Heart right ventricle (tissue), 16 donors: ENCODE measurements at regions not wholly inside any gene's neighbourhood (a gene's known extent, or its start where the extent isn't known, plus 50 kb on each side); places are given as distances from the start of the nearest gene placed in this dataset.

Experiments used
- ATAC-seq, 8 donors: fragments of 200-7000 bp; cut with Tn5 transposase; one replicate each; pipeline ENCODE4 v1.9.1; 2020; ENCODE audit warnings: mild to moderate bottlenecking in 8 of 8, moderate library complexity in 8 of 8, moderate number of reproducible peaks in 1 of 8
- DNase-seq, 2 donors: peaks; one replicate each; pipeline ENCODE4 v3.0.0-alpha.2; 2020
- H3K27ac ChIP-seq, 10 donors: fragments of 200-600 bp; sonication (generic) in 2 of 10; one replicate each; pipeline versions ENCODE4 v1.5.0 to v1.8.0; 2020 to 2022; ENCODE audit warnings: mild to moderate bottlenecking in 3 of 10
- H3K27me3 ChIP-seq, 7 donors: fragments of 200-600 bp; one replicate each; pipeline ENCODE4 v1.8.0; 2021 to 2022; ENCODE audit warnings: mild to moderate bottlenecking in 2 of 7
- H3K36me3 ChIP-seq, 9 donors: fragments of 200-600 bp; sonication (generic) in 1 of 9; one replicate each; pipeline versions ENCODE4 v1.5.0 to v1.8.0; 2020 to 2022; ENCODE audit warnings: mild to moderate bottlenecking in 2 of 9
- H3K4me1 ChIP-seq, 9 donors: fragments of 200-600 bp; sonication (generic) in 1 of 9; one replicate each; pipeline versions ENCODE4 v1.5.0 to v1.8.0; 2020 to 2022; ENCODE audit warnings: mild to moderate bottlenecking in 4 of 9
- H3K4me3 ChIP-seq, 10 donors: fragments of 200-600 bp; sonication (generic) in 2 of 10; one replicate each; pipeline versions ENCODE4 v1.5.0 to v1.8.0; 2020 to 2022; ENCODE audit warnings: mild to moderate bottlenecking in 7 of 10, moderate library complexity in 2 of 10
- H3K9me3 ChIP-seq, 11 donors: fragments of 200-600 bp in 10 of 11; sonication (generic) in 2 of 11; one replicate each; pipeline versions ENCODE4 v1.5.0 to v1.8.0; 2013 to 2022; ENCODE audit warnings: mild to moderate bottlenecking in 2 of 11, control low read depth in 1 of 11, moderate library complexity in 1 of 11
- CTCF ChIP-seq, 9 donors: fragments of 200-600 bp; sonication (generic) in 2 of 9; IDR thresholded peaks; one replicate each; pipeline versions ENCODE4 v1.5.0 to v1.8.0; 2021 to 2022; ENCODE audit warnings: antibody characterized with exemption in 9 of 9, mild to moderate bottlenecking in 5 of 9, moderate library complexity in 1 of 9
- WGBS, 2 donors: extraction: QIAGEN DNeasy Blood & Tissue Kit; methylation state at CpG; one replicate each; pipeline ENCODE4 v1.1.7; 2013; ENCODE audit warnings: inconsistent platforms in 1 of 2; 5-methylcytosine and 5-hydroxymethylcytosine counted together
- intact Hi-C, 10 donors: fragments of 100-400 bp; cut with DNase I; formaldehyde crosslinking; loops; one replicate each; pipeline versions ENCODE4 v1.11.1 to v1.14.2; 2022
- donor health status: Arrhythmogenic right ventricular cardiomyopathy.
- donor health status: ischemic (EF 13 %, LVEDD 7.1; RV severe dilation, severe dysfunction).
- donor health status: healthy with polysubstance abuse.
- donor health status: DM: no; HTN: yes; CAD: no.
- donor health status: DM: no; HTN: no; CAD: no.
- donor health status: ischemic (EF 25% LVEDD 6.9; RV normal size, moderate dysfunction).
- donor health status: ischemic (EF 25% LVEDD 5.7; RV mildly dilated, moderate dysfunction).
- donor health status: healthy.
- donor health status: DM: yes; HTN: yes; CAD: no.
- donor health status: Ischemic cardiomyopathy.
- donor health status: ischemic (EF 35%, LVEDD 5.7; RV mildly dilated, moderate dysfunction).
- donor health status: nonischemic (EF 11% LVEDD 7.7; RV severe dilation, severe dysfunction).
- donor health status: DM: yes; HTN: yes; CAD: no.
- donor health status: PGD.
- donor health status: ischemic (EF 29% LVEDD 5.4; RV normal size, mild dysfunction).
- donor health status: nonischemic (EF 23%, LVEDD 6.1; RV moderate dilation, normal function).

- TF ChIP-seq CTCF (IDR thresholded peaks at IDR 0.05) = no peak
- H3K27me3 ChIP-seq = peaks cover 0 to 46% (median 24%) of the 10 kb centered on the region in 7 donors
- 81 to 88% methylated on average over 2 of the region's 2 CpGs for WGBS, 2 donors
Measured at GRCh38 chr2:30046396-30046795, 100.4 kb upstream of the YPEL5 start.

GRCh38 chr2:30046979-30047378 is 99.8 kb upstream of the YPEL5 start:
- Histone ChIP-seq H3K4me3 (no peak overlapping the region), H3K9me3 (no peaks in the 10 kb centered on the region), H3K36me3 (no peaks in the 10 kb centered on the region), H3K4me1 (no peaks in the 10 kb centered on the region), H3K27me3 (peaks cover 0 to 46% (median 24%) of the 10 kb centered on the region in 7 donors), H3K27ac (no peak overlapping the region)
- intact Hi-C loops = no loop called here
- no peak for ATAC-seq
- WGBS, 2 donors = 71 to 74% methylated on average over 3 of the region's 3 CpGs
- TF ChIP-seq CTCF (IDR thresholded peaks at IDR 0.05) = no peak
- no peak for DNase-seq

More at GRCh38 chr2:30046396-30046795, 100.4 kb upstream of the YPEL5 start:
- Histone ChIP-seq H3K9me3 (no peaks in the 10 kb centered on the region), H3K4me3 (no peak overlapping the region), H3K36me3 (no peaks in the 10 kb centered on the region), H3K4me1 (no peaks in the 10 kb centered on the region), H3K27ac (no peak overlapping the region)
- DNase-seq (no peak), ATAC-seq (no peak)
- intact Hi-C loops = no loop called here

- DNase-seq (no peak), ATAC-seq (no peak)
- Histone ChIP-seq H3K27ac (no peak overlapping the region), H3K4me3 (no peak overlapping the region), H3K9me3 (no peaks in the 10 kb centered on the region), H3K4me1 (no peaks in the 10 kb centered on the region), H3K36me3 (no peaks in the 10 kb centered on the region), H3K27me3 (peaks cover 0 to 50% (median 24%) of the 10 kb centered on the region in 7 donors)
- 50 to 54% methylated on average over 8 of the region's 8 CpGs for WGBS, 2 donors
- intact Hi-C loops = no loop called here
- no peak for TF ChIP-seq CTCF (IDR thresholded peaks at IDR 0.05)
Measured at GRCh38 chr2:30048636-30049175, 98.1 kb upstream of the YPEL5 start.

- peaks cover 0 to 37% (median 0%) of the 10 kb centered on the region in 7 donors for H3K27me3 ChIP-seq
- H3K4me3 ChIP-seq = no peak overlapping the region
- 47 to 64% methylated on average over 2 of the region's 2 CpGs for WGBS, 2 donors
- no peak for TF ChIP-seq CTCF (IDR thresholded peaks at IDR 0.05)
- ATAC-seq (no peak), DNase-seq (no peak)
- no peaks in the 10 kb centered on the region for H3K4me1 ChIP-seq
- intact Hi-C loops = no loop called here
- H3K27ac ChIP-seq = no peak overlapping the region
- H3K9me3 ChIP-seq = no peaks in the 10 kb centered on the region
- H3K36me3 ChIP-seq = no peaks in the 10 kb centered on the region
Measured at GRCh38 chr2:30055548-30055947, 91.3 kb upstream of the YPEL5 start.
